GM12878 (cell line): ENCODE measurements at regions not wholly inside any gene's neighbourhood (a gene's known extent, or its start where the extent isn't known, plus 50 kb on each side); places are given as distances from the start of the nearest gene placed in this dataset.

Experiments used
- ATAC-seq: fragments of 200-7000 bp; cut with Tn5 transposase; 3 replicates; pipeline ENCODE4 v1.9.1; 2020; ENCODE audit warnings: mild to moderate bottlenecking, moderate library complexity
- BruUV-seq: library from RNA; stranded (reverse); fragments of 400-500 nt; replicated peaks from 2 replicates; lab custom pipeline; 2021; lab: Mats Ljungman, UMichigan
- CTCF ChIA-PET: fragments of 300-600 bp; sonication (Branson Sonifier 250); formaldehyde crosslinking; extraction: SDS; loops from one replicate; lab custom pipeline; 2021; ENCODE audit warnings: inconsistent platforms; lab: Yijun Ruan, JAX
- POLR2A ChIA-PET: fragments of 350-600 bp; formaldehyde crosslinking; extraction: SDS; loops from one replicate; lab custom pipeline; 2021; ENCODE audit warnings: inconsistent platforms; lab: Charles Lee
- RAD21 ChIA-PET: fragments of 300-600 bp; sonication (Branson Sonifier 250); formaldehyde crosslinking; loops from one replicate; lab custom pipeline; 2023; ENCODE audit warnings: antibody characterized with exemption; ENCODE audit not compliant: unreplicated experiment; lab: Charles Lee
- SMC1A ChIA-PET: fragments of 300-600 bp; sonication (Branson Sonifier 250); formaldehyde crosslinking; loops from one replicate; lab custom pipeline; 2023; ENCODE audit not compliant: unreplicated experiment, uncharacterized antibody; lab: Charles Lee
- DNase-seq: peaks from one replicate; pipeline ENCODE4 v3.0.0-alpha.2; 2011; ENCODE audit warnings: low read depth, low spot score
- FAIRE-seq: peaks from 3 replicates; lab custom pipeline; 2011; peaks lifted over from hg19 to GRCh38; lab: Jason Lieb, UNC
- H2AFZ ChIP-seq: 2 replicates; pipeline ENCODE4 v1.6.0; 2011; ENCODE audit warnings: low read depth, low read length, control low read depth; ENCODE audit not compliant: control insufficient read depth
- H3K27ac ChIP-seq: 2 replicates; pipeline ENCODE4 v1.5.1; 2011; ENCODE audit warnings: control low read depth; ENCODE audit not compliant: control insufficient read depth, insufficient read depth
- H3K27me3 ChIP-seq, 2 experiments: replicated peaks in 1 of 2; 2 replicates each; pipeline versions ENCODE4 v1.6.0 to v1.6.1; 2011; ENCODE audit warnings: low read length in 1 of 2; ENCODE audit not compliant: control insufficient read depth in 2 of 2, insufficient read depth in 2 of 2
- H3K36me3 ChIP-seq, 2 experiments: 2 replicates each; pipeline ENCODE4 v1.5.1; 2011; ENCODE audit warnings: low read length in 1 of 2; ENCODE audit not compliant: control insufficient read depth in 2 of 2, insufficient read depth in 2 of 2
- H3K4me1 ChIP-seq: 2 replicates; pipeline ENCODE4 v1.6.1; 2011; ENCODE audit warnings: mild to moderate bottlenecking, low read length, moderate library complexity, mixed read lengths; ENCODE audit not compliant: control insufficient read depth, insufficient read depth
- H3K4me2 ChIP-seq: 2 replicates; pipeline ENCODE4 v1.6.0; 2011; ENCODE audit warnings: control low read depth; ENCODE audit not compliant: control insufficient read depth, insufficient read depth
- H3K4me3 ChIP-seq: fragments of 200-600 bp; sonication (generic); 2 replicates; pipeline ENCODE4 v1.5.1; 2016
- H3K79me2 ChIP-seq: 2 replicates; pipeline ENCODE4 v1.6.0; 2011; ENCODE audit warnings: low read length; ENCODE audit not compliant: control insufficient read depth, insufficient read depth
- H3K9ac ChIP-seq: 2 replicates; pipeline ENCODE4 v1.8.0; 2011; ENCODE audit warnings: low read length, control low read depth, mixed read lengths; ENCODE audit not compliant: control insufficient read depth, insufficient read depth
- H3K9me3 ChIP-seq: replicated peaks from 3 replicates; pipeline ENCODE4 v1.5.1; 2011; ENCODE audit warnings: mild to moderate bottlenecking, low read length; ENCODE audit not compliant: control insufficient read depth, insufficient read depth
- H4K20me1 ChIP-seq: 2 replicates; pipeline ENCODE4 v1.6.0; 2011; ENCODE audit not compliant: control insufficient read depth, insufficient read depth
- BRCA1 ChIP-seq: IDR thresholded peaks from 2 replicates; pipeline ENCODE4 v1.6.1; 2011; ENCODE audit warnings: low read depth, low read length, improper control_type of control experiment
- EP300 ChIP-seq, 2 experiments: fragments of 150-350 bp in 1 of 2; IDR thresholded peaks; 2 replicates each; pipeline ENCODE4 v1.6.1; 2011 to 2012; ENCODE audit warnings: low read depth in 2 of 2, low read length in 2 of 2, borderline replicate concordance in 1 of 2, improper control_type of control experiment in 1 of 2, inconsistent platforms in 1 of 2; ENCODE audit not compliant: control insufficient read depth in 1 of 2
- MXI1 ChIP-seq: fragments of 150-350 bp; IDR thresholded peaks from 2 replicates; pipeline ENCODE4 v1.6.1; 2011; ENCODE audit warnings: low read depth, mild to moderate bottlenecking, inconsistent platforms, low read length, improper control_type of control experiment
- PAX8 ChIP-seq: fragments of 450-650 bp; IDR thresholded peaks from 2 replicates; pipeline ENCODE4 v1.6.1; 2017; ENCODE audit warnings: mild to moderate bottlenecking, moderate library complexity
- PML ChIP-seq: IDR thresholded peaks from 2 replicates; pipeline ENCODE4 v1.6.1; 2012; ENCODE audit warnings: low read length, inconsistent platforms
- POU2F2 ChIP-seq: IDR thresholded peaks from 3 replicates; pipeline ENCODE4 v1.6.1; 2011; ENCODE audit warnings: low read depth, mild to moderate bottlenecking, low read length, borderline replicate concordance
- RFX5 ChIP-seq: IDR thresholded peaks from 2 replicates; pipeline ENCODE4 v1.6.1; 2011; ENCODE audit warnings: low read depth, low read length, improper control_type of control experiment
- WGBS: methylation state at CpG from one replicate; pipeline ENCODE4 v1.1.6; 2016; ENCODE audit warnings: low lambda C conversion rate; ENCODE audit not compliant: insufficient replicate concordance, insufficient coverage; ENCODE audit errors: missing lambda C conversion rate; 5-methylcytosine and 5-hydroxymethylcytosine counted together
- in situ Hi-C: fragments of 300-500 bp; cut with MboI; formaldehyde crosslinking; loops from 9 replicates; pipeline ENCODE4 v1.14.3; 2018; ENCODE audit warnings: mixed read lengths
- intact Hi-C: fragments of 100-400 bp; cut with micrococcal nuclease; formaldehyde crosslinking; loops from one replicate; pipeline ENCODE4 v1.14.2; 2022; ENCODE audit not compliant: unreplicated experiment
- TF ChIP-seq, protein P1 (sequence below): IDR thresholded peaks from 2 replicates; pipeline ENCODE4 v1.6.1; 2012; ENCODE audit warnings: improper control_type of control experiment, low read depth, low read length; ENCODE audit not compliant: insufficient replicate concordance
- TF ChIP-seq, protein P2 (sequence below): IDR thresholded peaks from 2 replicates; pipeline ENCODE4 v1.6.1; 2011; ENCODE audit warnings: low read depth, low read length, improper control_type of control experiment, borderline replicate concordance

DNA sequence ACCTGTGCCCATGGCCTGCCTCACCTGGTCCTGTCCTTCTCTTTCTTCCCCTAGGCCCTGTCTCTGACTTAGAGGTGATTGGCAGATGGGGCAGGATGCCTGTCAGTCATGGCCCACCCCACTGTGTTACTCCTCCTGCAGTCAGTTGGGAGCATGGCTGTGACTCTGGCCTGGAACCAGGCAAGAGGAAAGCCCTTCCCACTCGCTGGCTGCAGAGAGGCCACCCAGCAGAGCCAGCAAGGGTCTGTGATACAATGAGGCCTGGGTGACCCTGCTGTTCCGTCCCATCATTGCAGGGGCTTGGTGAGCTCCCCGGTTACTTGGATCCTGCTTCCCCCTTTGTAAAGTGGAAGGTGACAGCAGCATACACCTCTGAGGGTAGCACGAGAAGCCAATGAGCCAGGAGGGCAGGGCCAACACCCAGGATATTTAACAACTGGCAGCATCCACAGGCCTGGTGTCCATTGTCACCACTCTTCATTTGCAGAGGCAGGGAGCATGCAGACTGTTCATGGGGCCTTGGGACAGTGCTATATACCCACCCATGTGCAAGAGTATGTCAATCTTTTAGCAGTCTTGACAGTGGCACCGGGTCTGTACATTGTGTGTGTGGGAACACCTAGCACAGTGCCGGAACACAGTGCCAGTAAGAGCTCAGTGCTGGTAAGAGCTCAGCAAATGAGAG is 191.0 kb upstream of the C1orf174 start:
- Histone ChIP-seq H3K4me1 (no peaks in the 10 kb centered on the region), H3K9me3 (peaks cover 1% of the 10 kb centered on the region; the same call in 2 of the 3 replicates), H3K4me2 (no peak overlapping the region), H3K27me3 (no peaks in the 10 kb centered on the region), H3K9ac (no peak overlapping the region), H4K20me1 (no peaks in the 10 kb centered on the region), H2AFZ (no peak overlapping the region), H3K79me2 (no peaks in the 10 kb centered on the region), H3K4me3 (no peak overlapping the region), H3K36me3 (no peaks in the 10 kb centered on the region), H3K27ac (no peak overlapping the region)
- ChIA-PET SMC1A (no interaction called here), POLR2A (no interaction called here), CTCF (no interaction called here), RAD21 (no interaction called here)
- DNase-seq, result no peak
- no peak for FAIRE-seq
- intact Hi-C loops (no loop called here), in situ Hi-C loops (no loop called here)
- no TSS peak for BruUV-seq
- 5% methylated on average over 6 of the region's 6 CpGs for WGBS
- TF ChIP-seq POU2F2, result no peak
- TF ChIP-seq MXI1, result no peak
- no peak for TF ChIP-seq EP300 (IDR thresholded peaks at IDR 0.05; ENCODE audit: borderline replicate concordance in 1 of 2, control insufficient read depth in 1 of 2, low read depth in 2 of 2, low read length in 2 of 2)
- TF ChIP-seq PAX8, result no peak
- no peak for TF ChIP-seq RFX5
- TF ChIP-seq PML, result no peak
- TF ChIP-seq, protein P1, sequence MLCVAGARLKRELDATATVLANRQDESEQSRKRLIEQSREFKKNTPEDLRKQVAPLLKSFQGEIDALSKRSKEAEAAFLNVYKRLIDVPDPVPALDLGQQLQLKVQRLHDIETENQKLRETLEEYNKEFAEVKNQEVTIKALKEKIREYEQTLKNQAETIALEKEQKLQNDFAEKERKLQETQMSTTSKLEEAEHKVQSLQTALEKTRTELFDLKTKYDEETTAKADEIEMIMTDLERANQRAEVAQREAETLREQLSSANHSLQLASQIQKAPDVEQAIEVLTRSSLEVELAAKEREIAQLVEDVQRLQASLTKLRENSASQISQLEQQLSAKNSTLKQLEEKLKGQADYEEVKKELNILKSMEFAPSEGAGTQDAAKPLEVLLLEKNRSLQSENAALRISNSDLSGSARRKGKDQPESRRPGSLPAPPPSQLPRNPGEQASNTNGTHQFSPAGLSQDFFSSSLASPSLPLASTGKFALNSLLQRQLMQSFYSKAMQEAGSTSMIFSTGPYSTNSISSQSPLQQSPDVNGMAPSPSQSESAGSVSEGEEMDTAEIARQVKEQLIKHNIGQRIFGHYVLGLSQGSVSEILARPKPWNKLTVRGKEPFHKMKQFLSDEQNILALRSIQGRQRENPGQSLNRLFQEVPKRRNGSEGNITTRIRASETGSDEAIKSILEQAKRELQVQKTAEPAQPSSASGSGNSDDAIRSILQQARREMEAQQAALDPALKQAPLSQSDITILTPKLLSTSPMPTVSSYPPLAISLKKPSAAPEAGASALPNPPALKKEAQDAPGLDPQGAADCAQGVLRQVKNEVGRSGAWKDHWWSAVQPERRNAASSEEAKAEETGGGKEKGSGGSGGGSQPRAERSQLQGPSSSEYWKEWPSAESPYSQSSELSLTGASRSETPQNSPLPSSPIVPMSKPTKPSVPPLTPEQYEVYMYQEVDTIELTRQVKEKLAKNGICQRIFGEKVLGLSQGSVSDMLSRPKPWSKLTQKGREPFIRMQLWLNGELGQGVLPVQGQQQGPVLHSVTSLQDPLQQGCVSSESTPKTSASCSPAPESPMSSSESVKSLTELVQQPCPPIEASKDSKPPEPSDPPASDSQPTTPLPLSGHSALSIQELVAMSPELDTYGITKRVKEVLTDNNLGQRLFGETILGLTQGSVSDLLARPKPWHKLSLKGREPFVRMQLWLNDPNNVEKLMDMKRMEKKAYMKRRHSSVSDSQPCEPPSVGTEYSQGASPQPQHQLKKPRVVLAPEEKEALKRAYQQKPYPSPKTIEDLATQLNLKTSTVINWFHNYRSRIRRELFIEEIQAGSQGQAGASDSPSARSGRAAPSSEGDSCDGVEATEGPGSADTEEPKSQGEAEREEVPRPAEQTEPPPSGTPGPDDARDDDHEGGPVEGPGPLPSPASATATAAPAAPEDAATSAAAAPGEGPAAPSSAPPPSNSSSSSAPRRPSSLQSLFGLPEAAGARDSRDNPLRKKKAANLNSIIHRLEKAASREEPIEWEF, result no peak
- TF ChIP-seq, protein P2, sequence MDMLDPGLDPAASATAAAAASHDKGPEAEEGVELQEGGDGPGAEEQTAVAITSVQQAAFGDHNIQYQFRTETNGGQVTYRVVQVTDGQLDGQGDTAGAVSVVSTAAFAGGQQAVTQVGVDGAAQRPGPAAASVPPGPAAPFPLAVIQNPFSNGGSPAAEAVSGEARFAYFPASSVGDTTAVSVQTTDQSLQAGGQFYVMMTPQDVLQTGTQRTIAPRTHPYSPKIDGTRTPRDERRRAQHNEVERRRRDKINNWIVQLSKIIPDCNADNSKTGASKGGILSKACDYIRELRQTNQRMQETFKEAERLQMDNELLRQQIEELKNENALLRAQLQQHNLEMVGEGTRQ, result no peak
- TF ChIP-seq BRCA1, result no peak
- no peak for ATAC-seq
